Epithelial cell of proximal tubule (primary cell): ENCODE measurements at regions not wholly inside any gene's neighbourhood (a gene's known extent, or its start where the extent isn't known, plus 50 kb on each side); places are given as distances from the start of the nearest gene placed in this dataset.

Experiments
- DNase-seq: peaks from one replicate; pipeline ENCODE4 v3.0.0-alpha.2; 2011; ENCODE audit warnings: low read depth
- H3K4me3 ChIP-seq: 2 replicates; pipeline ENCODE4 v1.5.1; 2011; ENCODE audit warnings: low read depth, mild to moderate bottlenecking, low read length
- TF ChIP-seq, protein P1 (sequence below): conservative IDR thresholded peaks from 2 replicates; pipeline ENCODE4 v1.5.1; 2012; ENCODE audit warnings: low read depth, mild to moderate bottlenecking, low read length

DNA sequence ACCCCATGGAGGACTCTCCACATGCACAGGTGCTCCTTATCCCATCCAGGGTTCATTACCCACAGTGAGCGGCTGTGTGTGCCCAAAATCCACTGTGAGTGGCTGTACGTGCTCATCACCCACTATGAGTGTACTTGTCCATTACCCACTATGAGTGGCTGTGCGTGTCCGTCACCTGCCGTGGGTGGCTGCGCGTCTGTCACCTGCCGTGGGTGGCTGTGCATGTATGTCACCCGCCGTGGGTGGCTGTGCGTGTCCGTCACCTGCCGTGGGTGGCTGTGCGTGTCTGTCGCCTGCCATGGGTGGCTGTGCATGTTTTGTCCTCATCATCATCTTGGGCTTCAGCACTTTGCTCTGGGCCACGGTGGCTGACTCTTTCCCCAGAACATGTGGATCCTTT, 78.6 kb upstream of the FN1 start:
- no peak for DNase-seq
- TF ChIP-seq, protein P1, sequence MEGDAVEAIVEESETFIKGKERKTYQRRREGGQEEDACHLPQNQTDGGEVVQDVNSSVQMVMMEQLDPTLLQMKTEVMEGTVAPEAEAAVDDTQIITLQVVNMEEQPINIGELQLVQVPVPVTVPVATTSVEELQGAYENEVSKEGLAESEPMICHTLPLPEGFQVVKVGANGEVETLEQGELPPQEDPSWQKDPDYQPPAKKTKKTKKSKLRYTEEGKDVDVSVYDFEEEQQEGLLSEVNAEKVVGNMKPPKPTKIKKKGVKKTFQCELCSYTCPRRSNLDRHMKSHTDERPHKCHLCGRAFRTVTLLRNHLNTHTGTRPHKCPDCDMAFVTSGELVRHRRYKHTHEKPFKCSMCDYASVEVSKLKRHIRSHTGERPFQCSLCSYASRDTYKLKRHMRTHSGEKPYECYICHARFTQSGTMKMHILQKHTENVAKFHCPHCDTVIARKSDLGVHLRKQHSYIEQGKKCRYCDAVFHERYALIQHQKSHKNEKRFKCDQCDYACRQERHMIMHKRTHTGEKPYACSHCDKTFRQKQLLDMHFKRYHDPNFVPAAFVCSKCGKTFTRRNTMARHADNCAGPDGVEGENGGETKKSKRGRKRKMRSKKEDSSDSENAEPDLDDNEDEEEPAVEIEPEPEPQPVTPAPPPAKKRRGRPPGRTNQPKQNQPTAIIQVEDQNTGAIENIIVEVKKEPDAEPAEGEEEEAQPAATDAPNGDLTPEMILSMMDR = no peak
- no peak overlapping the region for H3K4me3 ChIP-seq

DNA sequence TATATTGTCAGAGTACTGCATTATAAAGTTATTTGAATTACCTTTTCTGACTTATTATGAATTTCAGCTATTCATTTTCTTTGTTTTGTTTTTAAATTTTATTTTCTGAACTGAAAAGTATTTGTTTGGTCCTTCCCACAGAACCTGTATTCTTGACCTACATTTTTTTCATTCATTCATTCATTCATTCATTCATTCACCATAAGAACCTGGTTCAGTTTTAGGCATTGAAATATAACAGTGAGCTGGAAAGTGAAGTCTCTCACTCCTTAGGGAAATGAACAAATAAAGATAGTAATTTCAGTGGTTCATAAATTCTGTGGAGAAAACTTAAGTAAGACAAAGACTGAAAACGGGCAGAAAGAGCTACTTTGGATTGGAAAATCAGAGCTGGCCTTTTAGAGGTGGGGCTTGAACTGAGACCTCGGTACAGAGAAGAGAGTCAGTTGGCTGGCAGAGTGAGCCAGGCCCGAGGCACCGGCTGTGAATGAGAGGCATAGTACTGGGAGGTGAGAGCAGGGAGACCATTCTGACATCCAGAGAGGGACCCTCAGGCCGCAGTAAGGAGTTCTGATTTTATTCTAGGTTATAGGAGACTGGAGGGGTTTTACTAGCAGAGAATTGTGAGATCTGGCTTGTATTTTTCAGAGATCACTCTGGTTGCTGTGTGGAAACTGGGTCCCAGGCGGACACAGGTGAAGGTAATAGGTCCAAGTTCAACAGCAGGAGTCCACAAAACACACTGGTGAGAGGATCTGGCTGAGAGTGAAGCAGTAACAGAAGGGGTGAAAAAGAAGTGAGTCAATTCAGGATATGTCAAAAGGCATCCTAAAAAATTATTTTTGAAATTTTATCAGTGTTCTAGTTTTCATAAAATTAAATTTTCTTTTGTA, 75.8 kb upstream of the FN1 start:
- TF ChIP-seq, protein P1 = no peak
- no peak overlapping the region for H3K4me3 ChIP-seq
- DNase-seq = no peak

- DNase-seq = no peak
- TF ChIP-seq, protein P1 = no peak
- no peak overlapping the region for H3K4me3 ChIP-seq
Measured at GRCh38 chr2:215507836-215508235, 72.0 kb upstream of the FN1 start.

- no peak for DNase-seq
- no peak overlapping the region for H3K4me3 ChIP-seq
- TF ChIP-seq, protein P1 = no peak
Measured at GRCh38 chr2:215507136-215507535, 71.3 kb upstream of the FN1 start.

GRCh38 chr2:215506604-215506990, 70.7 kb upstream of the FN1 start:
- TF ChIP-seq, protein P1 = no peak
- no peak overlapping the region for H3K4me3 ChIP-seq
- DNase-seq = no peak

DNA sequence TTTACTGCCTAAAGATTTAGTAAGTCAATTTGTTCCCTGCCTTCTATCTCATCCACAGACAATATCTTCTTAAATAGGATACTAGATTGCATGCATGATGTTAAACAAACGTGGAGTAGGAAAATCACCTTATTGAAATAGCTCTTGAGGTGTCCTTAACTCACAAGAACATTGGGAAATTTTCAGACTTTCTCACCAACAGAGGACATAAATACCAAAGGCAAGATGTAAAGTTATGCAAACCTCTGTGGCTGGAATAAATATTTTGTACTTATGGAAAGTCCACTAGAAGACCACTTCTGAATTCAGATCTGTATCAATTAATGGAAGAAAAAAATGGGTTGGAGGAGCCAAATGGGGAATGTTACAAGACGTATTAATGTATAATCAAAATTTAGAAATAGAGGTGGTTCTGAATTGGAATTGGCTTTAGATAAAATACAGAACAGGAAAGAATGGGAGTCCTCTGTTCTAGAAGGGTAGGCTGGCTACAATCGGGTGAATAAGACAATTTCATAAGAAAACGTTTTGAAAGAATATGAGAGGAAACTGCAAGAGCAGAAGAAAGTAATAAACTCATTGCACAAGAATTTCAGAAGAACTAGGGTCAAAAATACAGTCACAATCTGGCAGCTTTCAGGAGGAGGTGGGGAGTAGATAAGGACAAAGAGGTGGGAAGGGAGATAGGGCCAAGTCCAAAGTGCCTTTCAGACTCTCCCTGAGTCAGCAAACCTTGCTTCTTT, 69.3 kb upstream of the FN1 start:
- DNase-seq = no peak
- H3K4me3 ChIP-seq = no peak overlapping the region
- TF ChIP-seq, protein P1 = no peak
